Peyer's patch (tissue), 4 donors: ENCODE measurements at regions not wholly inside any gene's neighbourhood (a gene's known extent, or its start where the extent isn't known, plus 50 kb on each side); places are given as distances from the start of the nearest gene placed in this dataset.

Source experiments
- POLR2A ChIP-seq, 2 donors: fragments of 450-650 bp; IDR thresholded peaks; one replicate each; pipeline ENCODE4 v1.5.1; 2017; ENCODE audit warnings: antibody characterized with exemption in 2 of 2, mild to moderate bottlenecking in 2 of 2, moderate library complexity in 2 of 2
- TF ChIP-seq, protein P1 (sequence below), 6 experiments: fragments of 450-650 bp in 4 of 6; fragments of 200-600 bp in 2 of 6; sonication (generic) in 1 of 6; IDR thresholded peaks; one replicate each; pipeline ENCODE4 v1.5.1; 2017 to 2019; ENCODE audit warnings: antibody characterized with exemption in 6 of 6, mild to moderate bottlenecking in 3 of 6, moderate library complexity in 1 of 6

DNA sequence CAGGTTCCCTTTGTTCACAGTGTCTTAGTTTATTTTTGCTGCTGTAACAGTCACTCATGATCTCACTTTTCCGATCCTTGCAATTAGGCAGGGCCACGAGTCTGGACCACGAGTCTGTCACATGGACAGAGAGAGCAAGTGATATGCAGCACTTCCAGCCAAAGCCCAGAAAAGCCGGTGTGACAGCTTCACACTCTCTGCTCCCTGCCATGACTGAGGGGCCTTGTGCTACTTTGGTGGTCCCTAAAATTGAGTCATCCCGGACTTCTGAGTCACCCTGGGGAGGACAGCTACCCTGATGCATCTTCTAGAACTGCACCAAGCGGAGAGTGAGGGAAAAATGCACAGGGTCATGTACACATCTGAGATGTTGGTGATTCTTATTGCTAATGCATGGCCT is 179.6 kb downstream of the EFNB2 start:
- TF ChIP-seq, protein P1, sequence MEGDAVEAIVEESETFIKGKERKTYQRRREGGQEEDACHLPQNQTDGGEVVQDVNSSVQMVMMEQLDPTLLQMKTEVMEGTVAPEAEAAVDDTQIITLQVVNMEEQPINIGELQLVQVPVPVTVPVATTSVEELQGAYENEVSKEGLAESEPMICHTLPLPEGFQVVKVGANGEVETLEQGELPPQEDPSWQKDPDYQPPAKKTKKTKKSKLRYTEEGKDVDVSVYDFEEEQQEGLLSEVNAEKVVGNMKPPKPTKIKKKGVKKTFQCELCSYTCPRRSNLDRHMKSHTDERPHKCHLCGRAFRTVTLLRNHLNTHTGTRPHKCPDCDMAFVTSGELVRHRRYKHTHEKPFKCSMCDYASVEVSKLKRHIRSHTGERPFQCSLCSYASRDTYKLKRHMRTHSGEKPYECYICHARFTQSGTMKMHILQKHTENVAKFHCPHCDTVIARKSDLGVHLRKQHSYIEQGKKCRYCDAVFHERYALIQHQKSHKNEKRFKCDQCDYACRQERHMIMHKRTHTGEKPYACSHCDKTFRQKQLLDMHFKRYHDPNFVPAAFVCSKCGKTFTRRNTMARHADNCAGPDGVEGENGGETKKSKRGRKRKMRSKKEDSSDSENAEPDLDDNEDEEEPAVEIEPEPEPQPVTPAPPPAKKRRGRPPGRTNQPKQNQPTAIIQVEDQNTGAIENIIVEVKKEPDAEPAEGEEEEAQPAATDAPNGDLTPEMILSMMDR (IDR thresholded peaks at IDR 0.05): no peak
- TF ChIP-seq POLR2A (IDR thresholded peaks at IDR 0.05): no peak
